ENCODE measurements at regions not wholly inside any gene's neighbourhood (a gene's known extent, or its start where the extent isn't known, plus 50 kb on each side); places are given as distances from the start of the nearest gene placed in this dataset.
"Not testable (repeated sequence)": the region's sequence is repeated elsewhere in the genome, so short reads cannot be mapped to it uniquely, and the experiment has no call there.

DNA sequence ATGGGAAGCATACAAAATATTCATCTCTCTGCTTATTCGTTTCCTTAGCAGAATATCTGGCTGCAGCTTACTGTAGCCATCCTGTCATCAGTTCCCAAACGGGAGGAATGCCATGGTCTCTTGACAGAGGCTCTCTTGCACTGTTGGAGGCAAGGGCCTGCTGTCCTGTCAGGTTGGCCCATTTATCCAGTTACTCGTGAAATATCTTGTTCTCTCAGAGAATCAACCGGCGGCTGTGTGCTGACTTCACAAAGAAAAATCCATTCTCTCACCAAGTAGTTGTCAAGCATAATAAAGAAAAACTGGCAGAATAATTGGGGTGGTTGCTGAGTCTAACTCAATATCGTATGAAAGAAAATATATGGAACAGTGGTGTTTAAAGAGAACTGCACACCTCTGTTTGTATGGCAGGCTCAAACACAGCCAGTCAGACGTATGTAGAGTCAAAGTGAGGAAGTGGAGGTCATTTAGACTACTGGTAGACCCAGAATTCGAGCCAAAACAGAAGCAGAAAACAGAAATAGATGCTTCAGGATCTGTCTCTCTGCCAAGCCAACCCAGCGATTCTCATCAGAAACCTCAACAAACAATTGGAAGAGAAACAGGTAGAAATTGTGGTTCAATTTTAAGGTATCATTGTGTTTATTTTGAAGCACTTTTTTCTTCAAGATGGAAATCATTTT lies 349.2 kb upstream of the PRKCQ start:
- peak in 1 of 3 donors; percentile 69 for DNase-seq (ENCODE audit: low read depth in 2 of 3, low spot score in 2 of 3)

DNA sequence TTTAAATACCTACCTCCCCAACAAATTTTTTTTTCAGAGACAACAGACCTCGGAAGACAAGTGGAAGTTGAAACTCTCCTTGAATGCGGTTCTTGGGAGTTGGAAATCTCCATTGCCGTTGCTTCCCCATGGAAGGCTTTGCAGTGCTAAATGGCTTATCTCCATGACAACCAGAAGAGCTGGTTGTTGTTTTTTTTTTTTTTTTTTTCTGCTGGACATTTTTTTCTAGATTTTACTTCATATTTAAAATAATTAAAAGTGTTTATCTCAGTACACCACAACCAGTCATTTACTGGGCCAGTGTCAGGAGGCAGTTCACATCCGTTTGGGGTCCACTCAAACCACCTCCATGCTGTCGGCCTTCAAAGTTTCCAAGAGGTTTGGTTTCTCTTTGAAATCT lies 348.5 kb upstream of the PRKCQ start:
- DNase-seq (ENCODE audit: low read depth in 2 of 3, low spot score in 2 of 3), result peak in 2 of 3 donors; percentile 34 to 70

DNA sequence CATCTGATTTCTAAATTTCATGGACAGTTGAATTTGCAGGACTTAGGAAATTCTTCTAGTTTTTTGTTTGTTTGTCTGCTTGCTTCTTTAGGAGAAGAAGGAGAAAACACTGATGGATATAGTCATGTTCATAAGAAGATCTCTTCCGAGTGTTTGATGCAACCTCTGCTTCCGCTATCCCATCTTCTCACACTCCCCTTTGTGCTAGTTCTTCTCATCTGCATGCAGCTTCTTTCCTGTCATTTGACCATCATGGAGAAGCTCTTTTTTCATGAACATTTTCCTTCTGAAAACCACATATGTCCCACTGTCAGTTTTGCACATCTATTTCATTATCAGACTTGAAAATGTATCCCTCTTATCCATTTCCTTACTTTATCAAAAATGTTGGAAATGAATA lies 346.9 kb upstream of the PRKCQ start:
- DNase-seq (ENCODE audit: low read depth in 2 of 3, low spot score in 2 of 3), result no peak

DNA sequence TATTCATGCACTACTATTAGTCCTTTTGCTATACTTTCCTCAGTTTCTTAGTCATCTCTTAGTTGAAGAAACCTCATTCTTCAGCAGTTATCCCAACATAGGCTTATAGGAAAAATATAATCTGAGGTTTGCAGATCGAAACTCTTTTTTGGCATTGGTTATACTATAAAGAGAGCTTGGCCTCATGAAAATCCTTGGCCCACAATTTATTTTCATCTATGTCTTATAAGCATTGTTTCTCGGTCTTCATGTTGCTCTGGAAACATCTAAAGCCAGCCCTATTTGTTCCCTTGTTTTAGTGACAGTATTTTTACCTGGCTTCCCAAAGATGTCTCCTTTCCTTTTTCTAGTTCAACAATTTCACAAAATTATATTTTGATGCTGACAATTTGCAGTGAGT lies 345.1 kb upstream of the PRKCQ start:
- no peak for DNase-seq (ENCODE audit: low read depth in 2 of 3, low spot score in 2 of 3)

DNA sequence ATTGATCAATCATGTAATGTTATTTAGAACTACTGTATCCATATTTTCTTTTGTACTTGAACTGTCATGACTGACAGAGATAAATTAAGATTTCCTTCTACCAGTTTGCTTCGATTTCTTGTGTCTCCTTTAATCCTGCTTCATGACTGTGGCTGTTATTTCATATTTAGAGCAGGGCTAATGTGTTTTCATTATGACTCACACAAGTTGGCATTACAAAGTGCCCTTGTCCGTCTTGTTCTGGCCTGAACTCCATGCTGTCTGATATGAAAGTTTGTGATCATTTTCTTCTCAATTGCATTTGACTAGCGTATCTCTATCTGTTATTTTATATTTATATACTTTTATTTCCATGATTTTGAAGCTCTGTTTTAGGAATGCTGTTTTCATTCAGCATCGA lies 344.1 kb upstream of the PRKCQ start:
- no peak for DNase-seq (ENCODE audit: low read depth in 2 of 3, low spot score in 2 of 3)

DNA sequence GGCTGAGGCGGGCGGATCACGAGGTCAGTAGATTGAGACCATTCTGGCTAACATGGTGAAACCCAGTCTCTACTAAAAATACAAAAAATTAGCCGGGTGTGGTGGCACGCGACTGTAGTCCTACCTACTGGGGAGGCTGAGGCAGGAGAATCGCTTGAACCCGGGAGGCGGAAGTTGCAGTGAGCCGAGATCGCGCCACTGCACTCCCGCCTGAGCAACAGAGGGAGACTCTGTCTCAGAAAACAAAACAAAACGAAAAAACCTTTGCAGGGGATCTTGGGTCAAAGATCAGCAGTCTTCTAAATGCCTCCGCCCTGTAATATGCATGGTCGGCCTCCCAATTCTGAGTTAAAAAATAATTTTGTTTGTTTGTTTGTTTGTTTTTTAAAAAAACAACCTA lies 340.9 kb upstream of the PRKCQ start:
- not testable (repeated sequence) for DNase-seq (ENCODE audit: low read depth in 2 of 3, low spot score in 2 of 3)

DNA sequence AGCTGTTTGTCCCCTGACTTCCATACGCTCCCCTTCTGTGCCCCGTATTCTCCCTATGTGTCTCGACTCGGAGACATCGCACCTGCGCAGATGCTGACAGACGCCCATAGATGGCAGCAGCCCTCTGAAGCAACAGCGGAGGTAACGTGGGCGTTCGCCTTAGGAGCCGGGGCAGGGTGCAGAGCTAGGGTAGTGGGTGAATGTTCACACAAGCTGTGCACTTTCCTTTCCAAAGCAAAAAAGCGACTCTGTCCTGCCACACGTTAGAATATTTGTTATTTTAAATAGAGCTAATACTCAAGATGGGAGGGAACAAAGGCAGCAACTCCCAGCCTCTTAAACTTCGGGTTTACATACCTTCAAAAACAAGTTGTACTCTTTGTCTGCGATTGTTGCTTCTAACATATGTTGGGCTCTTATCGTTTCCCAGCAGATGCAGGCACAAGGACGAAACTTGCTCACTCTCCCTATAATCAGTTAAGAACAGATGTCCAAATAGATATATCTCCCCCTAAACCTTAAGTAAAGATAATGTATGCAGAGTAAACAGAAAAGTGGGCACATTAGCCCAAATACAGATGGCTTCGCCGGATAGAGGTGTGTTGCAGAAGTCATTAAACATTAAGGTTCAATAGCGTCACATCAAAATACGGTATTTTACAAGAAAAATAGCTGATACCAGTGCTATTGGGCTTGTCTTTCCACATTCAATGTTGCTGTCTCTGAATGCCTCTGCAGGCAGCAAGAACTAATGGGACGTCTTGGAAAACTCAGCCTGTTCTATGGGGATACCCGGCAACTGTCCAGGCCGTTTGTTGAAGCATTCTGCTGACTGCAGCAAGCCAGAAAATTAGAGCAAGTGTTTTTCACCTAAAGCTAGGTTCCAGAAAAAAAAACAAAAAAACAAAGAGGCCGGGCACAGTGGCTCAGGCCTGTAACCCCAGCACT lies 340.3 kb upstream of the PRKCQ start:
- peak; percentile 36 to 90 (median 81) for DNase-seq (ENCODE audit: low read depth in 2 of 3, low spot score in 2 of 3)

DNA sequence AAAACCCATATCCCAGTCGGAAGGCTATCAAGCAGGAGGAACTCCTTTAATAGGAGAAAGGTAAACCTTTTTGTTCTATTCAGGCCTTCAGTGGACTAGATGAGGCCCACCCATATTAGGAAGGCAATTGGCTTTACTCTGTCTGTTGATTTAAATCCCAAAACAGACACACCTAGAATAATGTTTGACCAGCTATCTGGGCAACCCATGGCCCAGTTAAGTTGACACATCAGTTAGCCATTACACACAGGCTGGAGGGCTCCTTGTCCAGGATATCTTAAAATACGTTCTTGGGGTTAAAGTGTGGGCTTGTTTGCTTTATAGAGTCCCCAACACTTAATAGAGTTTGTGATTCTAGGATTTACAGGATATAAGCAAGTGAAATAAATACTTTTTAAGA lies 339.0 kb upstream of the PRKCQ start:
- no peak for DNase-seq (ENCODE audit: low read depth in 2 of 3, low spot score in 2 of 3)

DNA sequence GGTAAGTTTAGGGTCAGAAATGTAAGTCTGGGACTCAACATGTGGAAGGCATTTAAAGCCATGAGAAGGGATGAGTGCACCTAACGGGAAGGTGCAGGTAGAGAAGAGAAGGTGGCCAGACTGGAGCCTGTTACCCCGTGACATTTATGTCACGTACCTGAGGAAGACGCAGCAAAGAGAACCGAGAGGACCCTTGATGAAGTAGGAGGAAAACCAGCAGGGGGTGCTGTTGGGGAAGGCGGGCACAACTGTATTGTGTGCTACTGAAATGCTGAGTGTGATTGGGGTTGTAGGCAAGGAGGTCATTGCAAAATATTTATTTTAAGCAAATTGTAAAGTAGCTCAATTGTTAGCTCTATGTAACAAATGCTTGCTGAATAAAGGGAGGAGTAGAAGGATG lies 338.2 kb upstream of the PRKCQ start:
- DNase-seq (ENCODE audit: low read depth in 2 of 3, low spot score in 2 of 3), result peak; percentile 30 to 74 (median 54)

DNA sequence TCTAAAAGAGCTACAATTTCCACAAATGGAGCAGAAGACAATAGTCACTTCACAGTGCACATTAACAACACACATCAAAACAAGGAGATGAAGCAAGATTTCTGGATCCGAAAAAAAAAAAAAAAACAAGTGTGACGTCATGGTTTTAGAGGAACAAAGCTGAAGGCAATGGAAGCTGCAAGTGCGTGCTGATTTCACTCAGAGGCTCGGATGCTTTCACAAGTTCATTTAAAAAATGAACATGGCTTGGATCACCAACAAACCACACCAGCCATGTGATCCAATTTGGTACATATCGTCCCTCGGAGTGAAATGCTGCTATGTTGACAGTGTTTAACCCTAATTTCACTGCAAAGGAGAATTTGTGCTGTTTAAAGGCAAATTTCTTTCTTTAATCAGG lies 337.0 kb upstream of the PRKCQ start:
- DNase-seq (ENCODE audit: low read depth in 2 of 3, low spot score in 2 of 3), result no peak

DNA sequence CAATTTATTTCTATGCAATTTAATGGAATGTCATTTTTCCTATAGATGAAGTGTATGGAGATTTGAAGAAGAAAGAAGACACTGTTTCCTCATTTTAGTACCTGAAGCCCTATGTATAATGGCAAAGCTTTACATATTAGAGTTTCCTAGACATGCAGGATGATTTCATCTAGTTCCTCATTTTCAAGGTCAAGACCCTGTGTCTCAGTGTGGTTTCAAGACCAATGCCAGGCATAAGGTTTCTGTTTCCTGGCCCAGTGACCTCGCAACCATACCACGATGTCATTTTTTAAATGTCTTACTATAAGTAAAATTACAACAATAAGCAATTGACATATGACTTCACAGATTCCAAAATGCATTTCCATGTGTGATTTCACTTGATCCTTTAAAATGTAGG lies 336.5 kb upstream of the PRKCQ start:
- DNase-seq (ENCODE audit: low read depth in 2 of 3, low spot score in 2 of 3), result peak in 2 of 3 donors; percentile 54 to 72

DNA sequence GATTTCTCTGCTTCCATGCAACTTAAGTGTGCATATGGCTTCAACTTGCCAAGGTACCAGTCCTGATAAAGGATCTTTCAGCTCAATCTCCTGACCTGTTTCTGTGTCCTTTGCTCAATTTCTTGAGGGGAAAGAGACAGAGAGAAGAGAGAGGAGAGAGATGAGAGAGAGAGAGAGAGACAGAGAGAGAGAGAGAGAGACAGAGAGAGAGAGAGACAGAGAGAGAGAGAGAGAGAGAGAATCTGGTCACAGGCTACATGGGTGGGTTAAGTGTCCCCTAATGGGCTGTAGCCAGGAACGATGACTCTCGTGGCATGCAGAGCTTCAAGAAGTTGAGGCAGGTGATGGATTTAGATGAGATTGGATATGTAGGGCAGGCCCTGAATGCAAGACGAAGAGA lies 335.2 kb upstream of the PRKCQ start:
- no peak for DNase-seq (ENCODE audit: low read depth in 2 of 3, low spot score in 2 of 3)

DNA sequence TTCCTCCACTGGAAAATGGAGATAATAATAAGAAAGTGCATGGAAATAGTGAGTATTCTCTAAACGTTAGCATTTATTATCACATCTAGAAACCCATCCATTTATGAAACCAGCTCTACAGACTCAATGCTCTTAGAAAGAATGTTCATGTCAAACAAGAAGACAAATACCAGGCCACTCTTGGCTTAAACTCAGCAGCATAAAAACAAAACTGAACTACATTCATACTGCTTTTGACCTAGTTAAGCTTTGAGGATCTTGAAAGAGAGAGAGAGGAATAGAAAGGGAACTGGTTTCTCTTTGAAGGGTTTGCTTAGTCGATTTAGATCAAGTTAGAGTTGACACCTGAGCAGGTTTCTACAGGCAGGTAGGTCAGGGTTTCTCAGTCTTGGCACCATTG lies 332.9 kb upstream of the PRKCQ start:
- no peak for DNase-seq (ENCODE audit: low read depth in 2 of 3, low spot score in 2 of 3)

DNA sequence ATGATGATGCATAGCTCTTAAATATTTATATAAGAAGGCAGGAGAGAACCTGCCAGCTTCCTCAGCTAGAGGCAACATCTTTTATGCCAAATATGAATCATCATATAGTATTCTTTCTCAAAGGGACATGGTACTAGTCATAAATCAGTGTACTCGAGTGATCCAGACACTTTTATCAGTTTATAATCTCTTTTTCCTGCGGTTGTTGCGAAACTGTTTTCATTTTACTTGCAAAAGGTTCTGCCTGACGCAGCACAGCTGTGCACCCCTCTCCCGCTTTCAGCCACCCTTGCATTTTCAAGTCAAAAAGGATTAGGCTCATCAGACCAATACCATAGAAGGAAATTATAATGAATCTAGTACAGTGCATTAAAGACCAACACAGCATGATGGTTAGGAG lies 332.3 kb upstream of the PRKCQ start:
- DNase-seq (ENCODE audit: low read depth in 2 of 3, low spot score in 2 of 3), result peak in 2 of 3 donors; percentile 37 to 40

DNA sequence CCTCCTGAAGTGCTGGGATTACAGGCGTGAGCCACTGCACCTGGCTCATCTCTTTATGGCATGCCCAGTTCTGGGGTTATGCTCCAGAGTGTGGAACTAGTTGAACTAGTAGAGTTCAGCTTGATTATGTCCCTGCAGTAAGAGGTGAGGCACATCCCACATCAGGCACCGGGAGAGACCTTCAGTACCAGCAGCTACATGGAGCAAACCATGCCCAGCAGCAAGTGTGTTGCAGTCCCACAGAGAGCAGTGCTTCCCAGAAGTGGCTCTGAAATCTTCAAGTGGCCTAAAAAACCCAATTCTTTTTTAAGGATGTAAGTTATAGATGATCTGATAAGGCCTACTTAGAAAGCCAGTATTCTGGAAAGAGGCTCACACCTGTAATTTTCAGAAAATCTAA lies 331.9 kb upstream of the PRKCQ start:
- no peak for DNase-seq (ENCODE audit: low read depth in 2 of 3, low spot score in 2 of 3)

DNA sequence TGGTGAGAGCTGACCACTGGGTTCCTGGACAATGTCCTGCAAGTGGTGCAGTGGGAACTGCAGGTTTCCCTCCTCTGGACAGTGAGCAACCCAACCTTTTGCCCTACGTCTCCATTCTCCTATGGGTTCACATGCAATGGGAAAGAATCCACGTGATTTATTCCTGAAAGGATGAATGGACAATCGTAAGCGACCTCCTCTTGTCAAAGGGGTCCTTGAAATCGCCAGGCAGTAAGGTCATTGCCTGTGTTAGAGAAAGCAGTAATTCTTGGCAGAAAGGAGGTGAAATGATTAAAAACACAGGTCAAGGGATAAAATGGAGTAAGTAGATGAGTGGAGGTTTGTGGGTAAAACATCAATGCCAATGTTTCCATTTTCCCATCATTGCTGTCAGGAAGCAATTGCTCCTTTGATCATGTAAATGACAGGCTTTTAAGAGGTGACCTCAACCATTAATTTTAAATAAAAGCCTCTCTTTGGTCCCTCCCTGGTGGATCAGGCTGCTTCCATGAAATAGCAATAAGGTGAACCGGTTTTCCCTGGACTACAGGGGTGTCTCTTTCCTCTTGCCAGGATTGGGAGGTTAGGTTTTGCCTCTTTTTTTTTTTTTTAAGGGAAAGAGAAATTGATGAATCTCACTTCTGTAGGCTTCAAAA lies 330.0 kb upstream of the PRKCQ start:
- no peak for DNase-seq (ENCODE audit: low read depth in 2 of 3, low spot score in 2 of 3)

DNA sequence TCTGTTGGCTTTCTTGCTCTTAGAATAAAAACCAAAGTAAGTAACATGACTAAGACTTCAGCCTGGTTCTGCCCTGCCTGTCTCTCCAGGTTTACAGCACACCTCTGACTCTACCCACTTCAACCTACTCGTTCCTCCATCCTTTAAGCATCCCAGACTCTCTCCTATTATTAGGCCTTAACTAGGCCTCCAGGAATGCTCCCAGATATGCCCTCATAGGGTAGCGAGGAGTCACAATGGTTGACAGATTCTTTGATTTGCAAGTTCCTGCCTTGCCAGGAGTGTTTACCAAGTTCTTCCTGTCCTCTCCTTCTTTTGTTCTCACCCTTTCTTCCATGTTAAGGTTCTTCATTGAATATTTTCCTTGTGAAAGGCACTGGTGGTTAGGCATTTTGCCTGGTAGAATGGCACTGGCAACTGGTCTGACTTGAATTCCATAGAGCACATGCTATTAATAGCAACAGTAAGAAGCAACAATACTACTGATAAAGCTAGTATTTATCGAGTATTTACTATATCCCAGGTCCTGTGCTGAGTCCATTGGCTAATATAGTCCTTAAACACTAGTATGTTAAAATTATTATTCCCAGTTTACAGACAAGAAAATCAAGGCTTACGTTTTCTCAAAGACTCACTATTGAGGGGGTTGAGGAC lies 327.9 kb upstream of the PRKCQ start:
- DNase-seq (ENCODE audit: low read depth in 2 of 3, low spot score in 2 of 3), result no peak

DNA sequence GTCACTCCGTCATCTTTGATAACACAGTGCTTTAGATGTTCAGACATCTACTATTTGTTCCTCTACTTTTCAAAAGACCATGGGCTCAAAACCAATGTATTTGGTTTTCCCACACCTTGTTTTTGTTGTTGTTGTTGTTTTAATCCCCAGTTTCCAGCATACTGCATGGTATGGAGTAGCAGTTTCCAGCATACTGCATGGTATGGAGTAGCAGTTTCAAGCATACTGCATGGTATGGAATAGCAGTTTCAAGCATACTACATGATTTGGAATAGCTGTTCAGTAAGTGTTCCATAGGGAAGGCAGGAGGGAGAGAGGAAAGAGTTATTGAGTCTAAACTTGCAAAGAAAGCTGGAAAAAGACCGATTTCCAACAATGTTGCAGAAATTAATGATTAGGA lies 314.3 kb upstream of the PRKCQ start:
- no peak for DNase-seq (ENCODE audit: low read depth in 2 of 3, low spot score in 2 of 3)

DNA sequence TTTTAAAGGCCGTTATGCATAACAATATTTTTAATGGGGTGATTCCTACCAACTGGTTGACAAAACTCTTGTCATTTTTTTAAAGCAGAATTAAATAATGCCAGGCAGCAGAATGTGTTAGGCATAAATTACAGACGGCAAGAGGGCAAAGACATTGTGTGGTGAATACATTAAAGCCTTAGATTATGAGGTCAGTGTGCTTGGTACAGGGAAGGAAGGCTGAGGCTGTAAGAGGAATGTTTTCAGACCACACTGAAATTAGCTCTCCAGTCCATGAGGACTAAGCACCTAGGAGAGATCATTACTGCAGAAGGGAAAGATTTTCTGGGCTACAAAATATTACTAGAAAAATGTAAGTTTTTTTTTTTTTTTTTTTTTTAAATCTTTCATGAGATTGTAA lies 312.8 kb upstream of the PRKCQ start:
- no peak for DNase-seq (ENCODE audit: low read depth in 2 of 3, low spot score in 2 of 3)

DNA sequence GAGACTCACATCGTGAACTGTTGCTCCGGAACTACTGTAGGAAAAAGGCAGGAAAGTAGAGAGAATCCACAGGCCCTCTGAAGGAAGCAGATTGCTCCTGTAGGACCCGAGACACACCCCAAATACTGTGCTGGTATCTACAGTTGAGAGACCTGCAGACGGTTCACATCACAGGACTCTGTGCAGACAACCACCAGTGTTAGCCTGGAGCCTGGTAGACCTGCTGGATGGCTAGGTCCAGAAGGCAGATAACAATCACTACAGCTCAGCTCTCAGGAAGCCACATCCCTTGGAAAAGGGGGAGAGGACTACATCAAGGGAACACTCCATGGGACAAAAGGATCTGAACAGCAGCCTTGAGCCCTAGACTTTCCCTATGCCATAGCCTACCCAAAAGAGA lies 311.8 kb upstream of the PRKCQ start:
- DNase-seq (ENCODE audit: low read depth in 2 of 3, low spot score in 2 of 3), result no peak

DNA sequence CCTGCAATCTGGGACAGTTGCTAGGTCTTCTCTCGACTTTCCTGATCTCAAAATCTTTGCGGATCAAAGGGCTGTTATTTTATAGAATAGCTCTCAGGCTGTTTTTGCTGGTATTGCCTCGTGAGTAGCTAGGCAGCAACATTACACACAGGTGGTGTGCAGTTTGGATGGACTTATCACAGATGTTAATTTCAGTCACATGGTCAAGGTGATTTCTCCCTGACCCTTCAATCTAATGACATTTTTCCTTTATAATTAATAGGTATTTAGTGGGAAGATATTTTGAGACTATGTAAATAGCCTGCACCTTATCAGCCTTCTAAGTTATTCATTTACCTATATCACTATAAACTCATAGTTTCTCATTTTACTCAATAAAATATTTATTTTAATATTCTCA lies 309.6 kb upstream of the PRKCQ start:
- DNase-seq (ENCODE audit: low read depth in 2 of 3, low spot score in 2 of 3), result no peak

Data from hematopoietic multipotent progenitor cell (in vitro differentiated cells).